Spleen (tissue), 7 donors: ENCODE measurements at regions not wholly inside any gene's neighbourhood (a gene's known extent, or its start where the extent isn't known, plus 50 kb on each side); places are given as distances from the start of the nearest gene placed in this dataset.

Experiments
- CTCF ChIP-seq, 11 experiments: fragments of 200-600 bp in 7 of 11; fragments of 450-650 bp in 4 of 11; sonication (generic) in 4 of 11; IDR thresholded peaks in 8 of 11; conservative IDR thresholded peaks in 3 of 11; 1 replicate in 7 of 11; 2 replicates in 4 of 11; pipeline versions ENCODE4 v1.4.0 to v1.8.0; 2016 to 2021; ENCODE audit warnings: antibody characterized with exemption in 11 of 11, inconsistent platforms in 4 of 11, mild to moderate bottlenecking in 1 of 11
- POLR2AphosphoS5 ChIP-seq, 3 donors: sonication (generic); formaldehyde crosslinking; IDR thresholded peaks; one replicate each; pipeline ENCODE4 v1.5.1; 2017; ENCODE audit warnings: antibody characterized with exemption in 3 of 3
- donor health status: DM: no; HTN: no; CAD: no; lungs with moderate emphysema.
- donor health status: DM: no; HTN: no; CAD: no.
- donor health status: DM: no; HTN: no; CAD: no.

GRCh38 chr10:123550675-123551096 is 115.5 kb upstream of the GPR26 start:
- no peak for TF ChIP-seq POLR2AphosphoS5 (IDR thresholded peaks at IDR 0.05)
- no peak for TF ChIP-seq CTCF (IDR thresholded peaks at IDR 0.05 in 8 of 11, conservative IDR thresholded peaks at IDR 0.05 in 3 of 11)
